Activated T-cell treated with anti-CD3 and anti-CD28 coated beads, Interleukin-2, amount 50 U/mL, for 72 hours (primary cell): ENCODE measurements at regions not wholly inside any gene's neighbourhood (a gene's known extent, or its start where the extent isn't known, plus 50 kb on each side); places are given as distances from the start of the nearest gene placed in this dataset.

Experiments
- ATAC-seq, 2 donors: fragments of 150-1000 bp; cut with Tn5 transposase; replicated peaks in 1 of 2; 2 replicates each; pipeline ENCODE4 v1.10.0; 2021; ENCODE audit warnings: moderate library complexity in 2 of 2, mild to moderate bottlenecking in 1 of 2
- DNase-seq, 2 donors: peaks; one replicate each; pipeline ENCODE4 v3.0.0; 2021 to 2022; ENCODE audit warnings: mixed read lengths in 1 of 2
- H3K27ac Mint-ChIP-seq: one replicate; pipeline ENCODE4 v1.8.0; 2022; ENCODE audit warnings: mild to moderate bottlenecking, moderate library complexity, mixed read lengths
- H3K27me3 Mint-ChIP-seq: one replicate; pipeline ENCODE4 v1.8.0; 2022; ENCODE audit warnings: low read depth, mixed read lengths
- H3K36me3 Mint-ChIP-seq, 2 donors: one replicate each; pipeline ENCODE4 v1.8.0; 2022; ENCODE audit warnings: mixed read lengths in 2 of 2, mild to moderate bottlenecking in 1 of 2; ENCODE audit not compliant: insufficient read depth in 2 of 2
- H3K4me1 Mint-ChIP-seq: one replicate; pipeline ENCODE4 v1.8.0; 2022; ENCODE audit warnings: low read depth, mixed read lengths
- H3K4me3 Mint-ChIP-seq, 2 donors: one replicate each; pipeline ENCODE4 v1.8.0; 2022; ENCODE audit warnings: mild to moderate bottlenecking in 2 of 2, mixed read lengths in 2 of 2, moderate library complexity in 2 of 2
- H3K9me3 Mint-ChIP-seq, 2 donors: one replicate each; pipeline ENCODE4 v1.8.0; 2022; ENCODE audit warnings: mixed read lengths in 2 of 2

- Mint-ChIP-seq H3K27ac (no peak overlapping the region), H3K9me3 (no peaks in the 10 kb centered on the region), H3K4me3 (no peak overlapping the region), H3K27me3 (no peaks in the 10 kb centered on the region), H3K36me3 (no peaks in the 10 kb centered on the region), H3K4me1 (no peaks in the 10 kb centered on the region)
- ATAC-seq, result no peak
- no peak for DNase-seq
Observed at GRCh38 chr2:76563730-76564129, 853.0 kb upstream of the GCFC2 start.

DNA sequence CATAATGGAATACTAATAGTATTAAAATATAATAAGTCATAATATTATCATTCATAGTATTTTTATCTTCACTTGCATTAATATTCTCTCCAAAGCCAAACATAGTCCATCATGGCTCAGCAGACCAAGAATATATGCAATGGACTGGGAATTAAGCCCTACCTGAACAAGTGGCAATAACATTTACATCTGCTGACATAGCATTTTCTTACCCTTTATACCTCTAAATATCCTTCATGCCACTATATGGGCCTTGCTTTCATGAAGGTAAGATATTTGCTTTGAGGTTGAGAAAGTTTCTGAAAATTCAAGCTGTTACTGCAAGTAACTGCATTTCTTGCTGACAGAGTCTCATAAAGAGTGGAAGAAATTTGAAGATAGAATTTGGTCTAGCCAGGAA is 847.4 kb upstream of the GCFC2 start:
- H3K4me3 Mint-ChIP-seq, result no peak overlapping the region
- peaks cover 3 to 4% of the 10 kb centered on the region in 2 donors for H3K9me3 Mint-ChIP-seq
- H3K27ac Mint-ChIP-seq, result no peak overlapping the region
- DNase-seq (no peak), ATAC-seq (no peak)
- no peaks in the 10 kb centered on the region for H3K27me3 Mint-ChIP-seq
- no peaks in the 10 kb centered on the region for H3K36me3 Mint-ChIP-seq
- H3K4me1 Mint-ChIP-seq, result no peaks in the 10 kb centered on the region

GRCh38 chr2:76556018-76556417 is 845.3 kb upstream of the GCFC2 start:
- H3K4me1 Mint-ChIP-seq, result no peaks in the 10 kb centered on the region
- no peaks in the 10 kb centered on the region for H3K36me3 Mint-ChIP-seq
- ATAC-seq, result no peak

DNA sequence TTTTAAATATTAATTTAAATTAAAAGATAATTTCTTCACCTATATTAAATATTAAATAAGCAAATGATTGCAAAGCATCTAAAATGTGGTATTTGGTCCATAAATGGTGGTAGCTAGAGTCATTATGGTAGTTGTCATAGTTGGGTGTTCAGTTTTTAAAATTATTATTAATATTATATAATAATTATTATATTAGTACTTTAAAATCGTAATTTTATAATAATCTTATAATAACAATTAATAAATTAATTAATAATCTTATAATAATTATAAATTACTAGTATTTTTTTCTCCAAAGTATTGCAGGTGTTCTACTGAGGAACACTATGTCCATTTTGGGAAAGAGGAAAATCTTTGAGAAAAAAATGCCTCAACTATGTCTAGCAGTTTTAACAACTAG is 835.5 kb upstream of the GCFC2 start:
- DNase-seq (no peak), ATAC-seq (no peak)
- H3K4me3 Mint-ChIP-seq, result no peak overlapping the region
- no peak overlapping the region for H3K27ac Mint-ChIP-seq
- H3K36me3 Mint-ChIP-seq, result no peaks in the 10 kb centered on the region
- H3K4me1 Mint-ChIP-seq, result no peaks in the 10 kb centered on the region
- no peaks in the 10 kb centered on the region for H3K27me3 Mint-ChIP-seq
- H3K9me3 Mint-ChIP-seq, result peaks cover 3 to 5% of the 10 kb centered on the region in 2 donors

More at GRCh38 chr2:76556018-76556417, 845.3 kb upstream of the GCFC2 start:
- DNase-seq, result no peak
- Mint-ChIP-seq H3K4me3 (no peak overlapping the region), H3K9me3 (peaks cover 3 to 4% of the 10 kb centered on the region in 2 donors), H3K27ac (no peak overlapping the region), H3K27me3 (no peaks in the 10 kb centered on the region)

DNA sequence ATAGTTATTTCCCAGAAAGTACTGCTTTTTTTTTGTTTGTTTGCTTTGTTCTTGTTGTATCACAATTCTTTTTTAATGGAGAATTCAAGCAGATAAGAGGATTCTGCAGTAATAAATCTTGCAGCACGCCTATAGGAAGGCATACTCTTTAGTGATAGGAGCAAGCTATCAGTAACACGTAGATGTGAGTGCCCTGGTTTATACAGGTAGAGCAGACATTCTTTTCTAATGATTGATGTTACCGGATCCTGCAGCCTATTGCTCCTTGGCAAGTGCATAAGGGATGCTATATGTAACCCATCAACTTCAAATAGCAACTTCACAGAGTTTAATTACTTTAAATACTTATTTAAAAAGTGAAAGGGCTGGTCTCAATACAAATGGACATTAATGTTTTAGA is 834.2 kb upstream of the GCFC2 start:
- no peak for ATAC-seq
- H3K27ac Mint-ChIP-seq, result no peak overlapping the region

GRCh38 chr2:76517574-76517909 is 806.8 kb upstream of the GCFC2 start:
- Mint-ChIP-seq H3K4me1 (no peaks in the 10 kb centered on the region), H3K27me3 (no peaks in the 10 kb centered on the region), H3K27ac (no peak overlapping the region), H3K36me3 (no peaks in the 10 kb centered on the region), H3K4me3 (no peak overlapping the region), H3K9me3 (peaks cover 5 to 9% of the 10 kb centered on the region in 2 donors)
- ATAC-seq (no peak), DNase-seq (no peak)

More for the DNA sequence above, 834.2 kb upstream of the GCFC2 start:
- DNase-seq, result no peak
- no peaks in the 10 kb centered on the region for H3K27me3 Mint-ChIP-seq
- no peaks in the 10 kb centered on the region for H3K36me3 Mint-ChIP-seq
- H3K4me3 Mint-ChIP-seq, result no peak overlapping the region
- H3K9me3 Mint-ChIP-seq, result peaks cover under 1 to 1% of the 10 kb centered on the region in 2 donors
- H3K4me1 Mint-ChIP-seq, result no peaks in the 10 kb centered on the region

GRCh38 chr2:76516861-76517573 is 806.3 kb upstream of the GCFC2 start:
- H3K27ac Mint-ChIP-seq, result no peak overlapping the region
- no peak for ATAC-seq
- no peaks in the 10 kb centered on the region for H3K36me3 Mint-ChIP-seq
- H3K9me3 Mint-ChIP-seq, result peaks cover 5 to 9% of the 10 kb centered on the region in 2 donors
- H3K4me1 Mint-ChIP-seq, result no peaks in the 10 kb centered on the region
- no peaks in the 10 kb centered on the region for H3K27me3 Mint-ChIP-seq
- no peak for DNase-seq
- H3K4me3 Mint-ChIP-seq, result no peak overlapping the region

DNA sequence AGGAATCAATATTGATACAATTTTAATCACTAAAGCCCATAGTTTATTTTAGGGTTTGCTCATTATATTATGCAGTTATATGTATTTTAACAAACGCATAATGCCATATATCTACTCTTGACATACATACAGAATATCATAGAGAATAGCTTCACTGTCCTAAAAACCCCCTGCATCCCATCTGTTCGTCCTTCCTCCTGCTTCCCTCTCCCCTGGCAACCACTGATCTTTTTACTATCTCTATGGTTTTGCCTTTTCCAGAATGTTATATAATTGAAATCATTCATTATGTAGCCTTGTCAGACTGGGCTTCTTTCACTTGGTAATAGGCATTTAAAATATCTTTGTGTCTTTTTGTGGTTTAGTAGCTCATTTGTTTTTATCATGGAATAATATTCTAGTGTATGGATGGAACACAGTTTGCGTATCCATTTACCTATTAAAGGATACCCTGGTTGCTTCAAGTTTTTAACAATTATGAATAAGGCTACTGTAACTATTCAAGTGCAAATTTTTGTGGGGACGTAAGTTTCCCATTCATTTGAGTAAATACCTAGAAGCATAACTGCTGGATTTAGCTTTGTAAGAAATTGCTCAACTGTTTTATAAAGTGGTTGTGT is 801.6 kb upstream of the GCFC2 start:
- H3K9me3 Mint-ChIP-seq, result peaks cover 5% of the 10 kb centered on the region in 2 donors
- no peaks in the 10 kb centered on the region for H3K4me1 Mint-ChIP-seq
- no peak overlapping the region for H3K4me3 Mint-ChIP-seq
- H3K27me3 Mint-ChIP-seq, result no peaks in the 10 kb centered on the region
- no peak for ATAC-seq
- H3K36me3 Mint-ChIP-seq, result no peaks in the 10 kb centered on the region
- no peak overlapping the region for H3K27ac Mint-ChIP-seq
- DNase-seq, result no peak

DNA sequence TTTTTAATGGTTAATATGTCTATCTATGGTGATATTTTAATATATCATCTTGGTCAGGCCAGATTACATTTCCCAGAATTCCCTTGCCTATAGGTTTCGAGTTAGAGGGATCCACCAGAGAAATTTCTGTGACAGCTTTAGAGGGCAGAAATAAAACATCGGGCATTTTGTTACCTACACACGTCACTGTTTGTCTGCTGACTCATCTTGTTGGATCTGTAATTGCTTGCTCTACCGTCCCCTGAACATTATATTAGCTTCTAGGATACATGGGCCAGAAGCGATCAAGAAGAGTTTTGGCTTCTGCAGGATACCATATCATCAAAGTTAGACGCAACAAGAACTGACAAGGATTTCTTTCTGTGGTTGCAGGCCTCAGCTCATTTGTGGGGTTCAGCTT is 795.8 kb upstream of the GCFC2 start:
- Mint-ChIP-seq H3K4me1 (no peaks in the 10 kb centered on the region), H3K27ac (no peak overlapping the region), H3K4me3 (no peak overlapping the region), H3K36me3 (no peaks in the 10 kb centered on the region), H3K27me3 (no peaks in the 10 kb centered on the region), H3K9me3 (peaks cover 1 to 4% of the 10 kb centered on the region in 2 donors)
- no peak for DNase-seq
- no peak for ATAC-seq

DNA sequence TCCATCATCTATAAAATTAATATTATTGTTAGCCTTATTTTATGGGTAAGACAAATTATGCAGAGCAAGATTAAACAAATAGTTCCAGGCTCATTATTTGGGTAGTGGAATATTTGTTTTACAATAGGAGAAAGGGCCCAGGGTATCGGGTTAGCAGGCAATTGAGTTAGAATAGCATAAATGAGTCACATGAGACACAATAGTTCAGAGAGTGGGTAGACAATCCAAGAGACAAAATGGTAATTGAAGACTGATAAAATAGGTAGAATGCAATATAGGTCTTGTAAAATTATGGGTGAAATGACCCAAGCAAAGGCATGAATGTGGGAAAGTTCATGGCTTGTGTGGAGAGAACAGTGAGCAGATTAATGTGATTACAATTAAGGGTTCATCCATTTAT is 790.9 kb upstream of the GCFC2 start:
- H3K27me3 Mint-ChIP-seq, result no peaks in the 10 kb centered on the region

DNA sequence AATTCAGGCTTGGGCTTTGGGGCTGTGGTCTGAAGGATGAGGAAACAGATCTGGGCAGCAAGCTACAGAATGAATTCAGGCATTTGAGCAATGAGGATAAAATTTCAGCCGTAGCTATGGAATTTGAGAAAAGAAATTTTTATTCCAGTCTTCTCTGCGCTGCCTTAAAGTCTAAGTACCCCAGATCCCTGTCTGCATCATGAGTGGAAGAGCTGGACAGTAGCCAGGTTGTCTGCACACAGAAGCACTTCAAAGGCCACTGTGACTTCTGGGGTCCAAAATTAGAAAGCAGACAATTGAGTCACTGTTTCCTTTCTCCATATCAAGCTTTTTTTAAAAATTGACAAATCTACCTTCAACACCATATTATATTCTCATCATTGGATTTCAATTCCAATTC is 787.6 kb upstream of the GCFC2 start:
- H3K9me3 Mint-ChIP-seq, result peaks cover 2 to 6% of the 10 kb centered on the region in 2 donors
- no peak overlapping the region for H3K27ac Mint-ChIP-seq
- ATAC-seq (no peak), DNase-seq (no peak)
- H3K4me1 Mint-ChIP-seq, result no peaks in the 10 kb centered on the region
- no peaks in the 10 kb centered on the region for H3K36me3 Mint-ChIP-seq
- no peak overlapping the region for H3K4me3 Mint-ChIP-seq
- no peaks in the 10 kb centered on the region for H3K27me3 Mint-ChIP-seq

More for the DNA sequence above, 790.9 kb upstream of the GCFC2 start:
- ATAC-seq (no peak), DNase-seq (no peak)
- Mint-ChIP-seq H3K27ac (no peak overlapping the region), H3K9me3 (peaks cover 2 to 6% of the 10 kb centered on the region in 2 donors), H3K4me3 (no peak overlapping the region), H3K4me1 (no peaks in the 10 kb centered on the region), H3K36me3 (no peaks in the 10 kb centered on the region)

DNA sequence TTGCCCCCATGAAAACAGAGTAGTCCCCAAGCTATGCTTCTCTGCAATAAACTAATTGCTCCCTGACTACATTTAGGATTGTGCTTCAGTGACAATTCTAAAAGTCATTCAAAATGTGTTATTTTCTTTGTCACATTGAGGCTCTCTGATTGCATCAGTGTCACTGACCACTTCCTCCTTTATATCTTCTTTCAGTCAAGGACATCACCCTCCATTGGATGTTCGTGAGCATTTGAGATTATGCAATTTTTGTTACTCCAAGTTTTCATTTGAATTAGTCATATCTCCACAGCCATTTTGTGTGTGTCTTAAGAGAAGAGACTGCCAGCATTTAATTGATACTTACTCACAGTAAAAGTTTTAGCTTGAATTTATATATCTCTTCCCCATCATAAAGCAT is 780.8 kb upstream of the GCFC2 start:
- H3K27me3 Mint-ChIP-seq, result no peaks in the 10 kb centered on the region
- ATAC-seq (no peak), DNase-seq (no peak)
- H3K4me1 Mint-ChIP-seq, result no peaks in the 10 kb centered on the region
- no peak overlapping the region for H3K4me3 Mint-ChIP-seq
- peaks cover 0 to 7% of the 10 kb centered on the region in 2 donors for H3K9me3 Mint-ChIP-seq
- peaks cover 0 to 3% of the 10 kb centered on the region in 2 donors for H3K36me3 Mint-ChIP-seq
- H3K27ac Mint-ChIP-seq, result no peak overlapping the region

DNA sequence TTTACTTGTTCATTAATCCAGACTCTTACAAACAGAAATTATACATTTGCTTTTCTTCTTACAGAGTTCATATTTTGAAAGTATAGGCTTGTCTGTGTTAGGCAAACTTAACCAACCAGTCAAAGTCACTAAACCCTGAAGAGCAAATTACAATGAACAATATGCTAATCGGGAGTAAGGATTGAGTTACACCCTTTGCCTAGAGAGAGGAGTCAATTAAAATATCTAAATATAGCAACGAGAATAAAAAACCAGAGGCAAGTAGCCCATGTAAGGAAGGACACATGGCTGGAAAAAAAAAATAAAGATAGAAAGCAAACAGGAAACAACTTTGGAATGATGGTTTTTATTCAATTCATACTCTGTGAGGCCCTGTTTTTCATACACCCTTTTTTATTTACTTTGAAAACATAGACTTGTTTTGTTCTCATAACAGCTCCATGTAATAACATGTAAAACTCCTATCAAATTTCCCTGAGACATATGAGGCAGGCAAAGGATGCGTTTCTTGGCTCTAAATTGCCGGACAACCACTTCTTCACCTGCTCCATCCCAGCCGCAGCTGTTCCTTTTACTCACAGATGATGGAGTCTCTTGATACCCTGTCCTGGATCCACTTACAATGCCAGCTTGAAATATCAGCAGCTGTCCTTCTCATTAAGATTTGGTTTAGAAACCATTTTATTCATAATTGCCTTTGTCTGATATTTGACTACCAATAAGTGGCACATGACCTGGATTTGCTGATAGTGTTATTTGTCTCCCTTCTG is 767.7 kb upstream of the GCFC2 start:
- ATAC-seq (no peak), DNase-seq (no peak)
- Mint-ChIP-seq H3K36me3 (peaks cover 0 to 1% of the 10 kb centered on the region in 2 donors), H3K27ac (no peak overlapping the region), H3K4me1 (no peaks in the 10 kb centered on the region), H3K27me3 (no peaks in the 10 kb centered on the region), H3K4me3 (no peak overlapping the region), H3K9me3 (peaks cover 0 to 8% of the 10 kb centered on the region in 2 donors)
